HG02852 (cell line): ENCODE measurements at regions not wholly inside any gene's neighbourhood (a gene's known extent, or its start where the extent isn't known, plus 50 kb on each side); places are given as distances from the start of the nearest gene placed in this dataset.

Source experiments
- ATAC-seq: cut with Tn5 transposase; IDR thresholded peaks from one replicate; pipeline ENCODE4 v1.9.1; 2021; ENCODE audit warnings: mild to moderate bottlenecking, moderate library complexity; ENCODE audit not compliant: unreplicated experiment

DNA sequence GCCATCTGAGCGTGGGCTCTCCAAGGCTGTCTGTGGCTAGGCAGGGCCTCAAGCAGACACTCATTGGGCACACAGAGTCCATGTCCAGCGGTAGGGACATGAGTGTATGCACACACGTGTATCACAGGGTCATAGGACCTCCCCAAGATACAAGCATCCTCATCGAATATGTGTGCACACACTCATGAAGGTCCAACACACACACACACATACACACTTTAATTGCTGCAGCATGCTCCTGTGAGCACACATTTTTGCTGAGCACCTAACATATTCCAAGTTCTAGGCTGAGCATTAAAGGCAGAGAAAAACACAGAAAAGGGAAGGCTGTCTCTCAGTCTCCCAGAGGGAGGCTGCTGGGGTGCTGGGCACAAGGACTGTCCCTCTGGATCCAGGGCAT lies 59.3 kb upstream of the TBX3 start:
- ATAC-seq, result no peak

DNA sequence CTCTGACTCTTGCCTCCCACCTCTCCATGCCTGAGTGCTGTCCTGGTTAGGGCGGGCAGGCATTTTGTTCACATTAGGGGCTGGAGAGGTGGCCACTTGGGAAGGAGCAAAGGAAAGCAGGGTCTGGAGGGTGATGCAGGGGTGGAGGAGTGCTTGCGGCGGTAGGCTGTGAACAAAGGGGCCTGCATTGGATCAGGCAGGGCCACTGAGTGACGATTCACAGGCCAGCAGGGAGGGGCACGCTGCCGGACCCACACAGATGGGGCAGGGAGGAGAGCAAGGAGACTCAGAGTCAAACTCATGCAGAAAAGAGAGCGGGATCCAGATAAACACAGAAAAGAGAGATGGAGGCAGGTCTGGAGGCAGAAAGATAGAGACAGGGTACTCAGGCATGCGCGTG lies 58.4 kb upstream of the TBX3 start:
- no peak for ATAC-seq

DNA sequence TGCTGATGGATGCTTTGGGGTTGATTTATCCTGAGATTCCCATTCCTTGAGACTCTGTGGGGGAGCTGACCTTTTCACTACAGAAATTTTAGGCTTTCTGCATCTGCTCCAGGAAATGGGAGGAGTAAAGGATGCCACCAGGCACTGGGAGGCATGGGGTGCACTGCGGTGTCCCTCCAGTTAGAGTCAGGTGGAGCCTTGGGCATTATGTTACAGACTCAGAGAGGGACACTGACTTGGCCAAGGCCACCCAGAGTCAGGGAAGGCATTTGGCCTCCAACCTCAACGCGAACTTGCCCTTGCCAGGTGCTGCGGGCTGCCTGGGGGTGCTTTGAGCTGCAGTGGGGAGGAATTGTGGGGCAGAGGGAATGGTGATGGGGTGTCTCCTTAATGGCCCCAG lies 58.0 kb upstream of the TBX3 start:
- no peak for ATAC-seq

GRCh38 chr12:114740448-114740847 lies 56.5 kb upstream of the TBX3 start:
- no peak for ATAC-seq

- ATAC-seq, result no peak
These were observed 54.6 kb upstream of the TBX3 start for GRCh38 chr12:114738460-114739184.

GRCh38 chr12:114735680-114736374 lies 51.9 kb upstream of the TBX3 start:
- no peak for ATAC-seq

DNA sequence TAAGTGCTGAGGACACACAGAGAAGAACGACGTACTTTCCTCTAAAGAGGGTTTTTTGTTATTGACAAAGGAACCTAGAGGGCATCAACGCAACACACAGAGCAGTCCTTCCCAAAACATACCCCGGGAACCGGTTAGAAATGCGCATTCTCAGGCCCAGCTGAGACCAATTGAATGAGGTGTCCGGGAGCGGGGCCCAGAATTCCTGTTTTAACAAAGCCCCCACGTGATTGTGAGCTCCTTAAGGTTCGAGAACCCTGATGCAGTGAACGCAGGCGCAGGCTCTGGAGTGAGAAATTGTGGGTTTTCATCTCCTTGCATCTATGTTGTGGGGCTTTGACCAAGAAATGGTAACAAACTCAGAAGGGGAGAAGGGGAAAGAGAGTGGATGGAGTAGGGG lies 51.0 kb upstream of the TBX3 start:
- ATAC-seq, result no peak

- ATAC-seq, result no peak
These were observed 49.9 kb upstream of the TBX3 start for GRCh38 chr12:114733919-114734318.
